Mononuclear cell (primary cell): ENCODE measurements at regions not wholly inside any gene's neighbourhood (a gene's known extent, or its start where the extent isn't known, plus 50 kb on each side); places are given as distances from the start of the nearest gene placed in this dataset.

Experiments
- H3K27me3 ChIP-seq: 2 replicates; pipeline ENCODE4 v1.6.0; 2011; ENCODE audit warnings: low read length, control low read depth; ENCODE audit not compliant: insufficient read depth
- H3K4me1 ChIP-seq: 2 replicates; pipeline ENCODE4 v1.5.1; 2011; ENCODE audit warnings: mild to moderate bottlenecking, low read length, control low read depth; ENCODE audit not compliant: insufficient read depth
- H3K4me3 ChIP-seq: 2 replicates; pipeline ENCODE4 v1.5.1; 2011; ENCODE audit warnings: mild to moderate bottlenecking, low read length, moderate library complexity
- H3K9me3 ChIP-seq: 2 replicates; pipeline ENCODE4 v1.5.1; 2011; ENCODE audit warnings: low read depth, mild to moderate bottlenecking, control low read depth, low read length

DNA sequence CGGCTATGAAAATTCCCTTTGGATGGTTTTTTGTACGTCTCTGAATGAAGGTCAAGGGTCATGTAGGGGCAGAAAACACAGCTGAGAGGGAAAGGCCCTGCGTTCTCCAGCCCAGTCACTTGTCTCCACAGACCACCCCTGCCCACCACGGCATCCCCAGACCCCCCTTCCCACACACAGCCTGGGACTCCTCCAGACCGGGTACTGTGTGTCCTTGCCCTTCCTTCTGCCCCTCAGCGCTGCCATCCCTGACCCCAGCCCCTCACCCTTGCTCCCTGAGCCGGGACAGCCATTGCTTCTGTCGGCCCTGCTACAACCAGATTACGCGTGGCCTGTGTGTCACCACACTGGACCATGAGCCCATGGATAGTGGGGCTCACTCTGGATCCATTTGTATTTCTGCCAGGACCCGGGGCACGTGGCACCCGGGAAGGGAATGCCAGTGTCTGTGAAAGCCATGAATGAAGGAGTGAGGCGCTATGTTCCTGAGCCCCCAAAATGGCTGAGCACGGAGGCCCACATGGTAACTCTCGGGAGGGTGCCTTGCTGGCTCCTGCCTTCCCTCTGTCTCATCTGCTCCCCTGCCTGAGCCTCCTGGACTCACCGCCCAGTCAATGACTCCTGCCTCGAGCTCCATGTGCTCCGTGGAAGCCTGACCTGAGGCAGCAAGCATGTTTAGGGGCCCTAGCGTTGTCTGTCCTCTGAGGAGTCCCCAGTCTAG, 139.1 kb upstream of the FOXF1 start:
- Histone ChIP-seq H3K4me3 (no peak overlapping the region), H3K27me3 (no peaks in the 10 kb centered on the region), H3K9me3 (no peaks in the 10 kb centered on the region), H3K4me1 (no peaks in the 10 kb centered on the region)

DNA sequence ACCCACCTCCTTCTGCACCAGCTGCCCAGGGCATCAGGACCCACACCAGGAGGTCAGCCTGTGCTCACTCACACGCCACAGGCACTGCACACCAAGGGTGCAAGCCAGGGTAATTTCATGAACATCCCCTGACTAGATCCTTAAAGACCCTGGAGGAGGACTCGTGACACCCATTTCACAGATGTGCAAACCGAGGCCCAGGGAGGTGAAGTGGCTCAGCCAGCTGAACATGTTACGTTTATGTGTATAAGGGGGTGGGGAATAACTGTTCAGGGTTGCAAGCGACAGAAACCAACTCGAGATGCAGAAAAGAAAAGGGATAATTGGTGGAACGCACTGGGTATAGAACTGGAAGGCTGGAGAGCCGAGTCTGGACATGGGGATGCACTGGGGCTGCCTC, 138.1 kb upstream of the FOXF1 start:
- no peaks in the 10 kb centered on the region for H3K9me3 ChIP-seq
- H3K27me3 ChIP-seq = no peaks in the 10 kb centered on the region
- no peak overlapping the region for H3K4me3 ChIP-seq
- no peaks in the 10 kb centered on the region for H3K4me1 ChIP-seq

DNA sequence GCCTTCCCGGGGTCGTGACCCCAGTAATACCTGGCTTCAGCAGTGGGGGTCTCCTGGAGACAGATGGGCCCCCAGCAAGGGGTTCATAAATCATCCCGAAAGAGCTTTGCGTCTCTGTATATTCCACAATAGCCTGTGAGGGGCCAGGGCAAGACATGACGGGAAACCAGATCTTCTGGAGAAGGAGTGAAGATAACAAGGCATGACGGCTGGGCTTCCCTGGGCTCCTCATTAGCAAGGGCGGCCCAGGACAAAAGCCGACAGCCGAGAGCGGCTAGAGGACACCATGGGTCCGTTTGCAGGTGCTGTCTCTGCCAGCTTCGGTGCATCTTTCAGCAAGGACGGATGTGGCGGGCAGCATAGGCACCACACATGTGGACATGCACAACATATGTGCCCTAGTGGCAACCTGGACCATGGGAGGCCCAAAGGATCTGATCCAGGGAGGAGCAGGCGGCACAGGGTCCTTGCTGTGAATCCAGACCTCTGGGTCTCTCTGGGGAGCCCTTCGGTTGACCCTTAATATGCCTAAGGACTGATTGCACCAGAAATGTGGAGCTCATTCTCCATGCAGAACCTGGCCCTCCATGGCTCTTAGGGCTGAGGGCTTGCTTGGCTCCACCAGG, 136.9 kb upstream of the FOXF1 start:
- Histone ChIP-seq H3K9me3 (no peaks in the 10 kb centered on the region), H3K27me3 (no peaks in the 10 kb centered on the region), H3K4me3 (no peak overlapping the region)

DNA sequence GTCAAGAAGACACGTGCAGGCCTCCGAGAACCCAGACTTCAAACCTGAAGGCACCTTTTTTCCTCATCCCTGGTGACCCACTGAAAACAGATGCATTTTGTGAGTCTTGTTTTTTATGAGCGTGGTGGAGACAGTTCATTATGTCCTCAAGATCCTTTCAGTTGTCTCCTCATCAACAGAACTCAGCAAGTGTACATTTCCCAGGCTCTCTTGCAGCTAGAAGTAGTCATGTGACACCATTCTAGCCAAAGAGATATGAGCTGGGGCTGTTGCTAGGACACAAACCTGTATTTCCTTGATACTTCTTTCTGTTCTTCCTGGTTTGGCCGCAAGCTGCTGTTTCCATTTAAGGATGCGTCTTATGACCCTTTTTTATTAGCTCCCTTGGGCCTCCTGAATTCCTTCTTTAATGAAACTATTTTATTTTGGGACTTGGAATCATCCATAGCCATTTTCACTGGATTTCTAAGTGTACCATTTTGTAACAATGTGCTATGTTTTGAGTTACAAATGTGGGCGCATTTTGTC, 135.7 kb upstream of the FOXF1 start:
- Histone ChIP-seq H3K9me3 (no peaks in the 10 kb centered on the region), H3K4me1 (no peaks in the 10 kb centered on the region), H3K4me3 (no peak overlapping the region), H3K27me3 (no peaks in the 10 kb centered on the region)

More for the DNA sequence above, 136.9 kb upstream of the FOXF1 start:
- no peaks in the 10 kb centered on the region for H3K4me1 ChIP-seq

DNA sequence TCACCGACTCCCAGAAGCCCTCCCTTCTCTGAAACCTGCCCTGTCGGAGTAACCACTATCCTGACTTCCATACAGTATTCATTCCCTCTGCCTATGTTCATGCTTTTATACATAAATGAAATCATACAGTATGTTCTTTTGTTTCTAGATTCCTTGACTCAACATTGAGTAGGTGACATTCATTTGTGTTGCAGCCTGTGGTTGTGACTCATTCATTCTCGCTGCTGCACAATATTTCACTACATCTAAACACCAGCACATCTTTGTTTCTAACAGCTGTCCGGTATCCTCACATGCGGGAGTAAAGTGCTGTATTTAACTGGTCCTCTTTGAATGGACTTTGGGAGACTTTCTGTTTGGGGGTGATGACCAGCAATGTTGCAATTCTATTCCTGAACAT, 135.0 kb upstream of the FOXF1 start:
- H3K4me1 ChIP-seq = no peaks in the 10 kb centered on the region
- no peaks in the 10 kb centered on the region for H3K27me3 ChIP-seq
- no peak overlapping the region for H3K4me3 ChIP-seq
- no peaks in the 10 kb centered on the region for H3K9me3 ChIP-seq

DNA sequence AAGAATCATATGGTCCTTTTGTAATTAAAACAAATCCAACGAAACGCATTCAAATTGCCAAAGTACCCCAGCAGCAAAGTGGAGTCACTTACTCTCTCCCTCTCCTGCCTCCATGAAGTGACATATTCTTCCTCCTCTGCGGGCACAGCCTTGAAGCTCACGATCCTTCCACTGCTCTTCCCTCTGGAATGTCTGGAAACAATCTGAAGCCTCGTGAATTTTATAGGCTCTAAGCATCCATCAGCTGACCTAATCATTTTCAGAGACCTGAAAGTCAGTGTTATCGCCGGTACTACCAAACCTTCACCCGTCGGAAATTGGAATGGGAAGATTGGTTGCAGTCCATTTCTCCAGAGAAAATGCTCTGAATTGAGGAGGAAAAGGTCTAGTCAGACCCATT, 134.5 kb upstream of the FOXF1 start:
- Histone ChIP-seq H3K4me1 (no peaks in the 10 kb centered on the region), H3K9me3 (no peaks in the 10 kb centered on the region), H3K27me3 (no peaks in the 10 kb centered on the region), H3K4me3 (no peak overlapping the region)

DNA sequence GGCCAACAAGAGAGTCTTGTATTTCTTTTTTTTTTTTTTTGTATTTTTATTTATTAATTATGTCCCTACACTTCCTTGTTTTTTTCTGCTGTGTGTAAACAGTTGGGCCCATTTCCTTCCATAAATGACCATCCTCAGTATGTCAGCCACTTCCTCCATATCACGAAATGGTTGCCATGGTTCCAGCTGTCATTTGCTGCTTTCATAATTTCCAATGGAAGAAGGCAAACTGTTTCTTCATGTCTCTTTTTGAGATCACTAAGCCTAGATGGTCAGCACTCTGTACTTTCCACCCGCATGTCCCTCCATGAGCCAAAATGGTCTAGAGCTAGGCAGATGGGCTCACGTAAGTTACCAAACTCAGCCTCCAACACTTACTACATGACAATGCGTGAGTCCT, 133.5 kb upstream of the FOXF1 start:
- Histone ChIP-seq H3K4me1 (no peaks in the 10 kb centered on the region), H3K9me3 (no peaks in the 10 kb centered on the region), H3K27me3 (no peaks in the 10 kb centered on the region), H3K4me3 (no peak overlapping the region)

DNA sequence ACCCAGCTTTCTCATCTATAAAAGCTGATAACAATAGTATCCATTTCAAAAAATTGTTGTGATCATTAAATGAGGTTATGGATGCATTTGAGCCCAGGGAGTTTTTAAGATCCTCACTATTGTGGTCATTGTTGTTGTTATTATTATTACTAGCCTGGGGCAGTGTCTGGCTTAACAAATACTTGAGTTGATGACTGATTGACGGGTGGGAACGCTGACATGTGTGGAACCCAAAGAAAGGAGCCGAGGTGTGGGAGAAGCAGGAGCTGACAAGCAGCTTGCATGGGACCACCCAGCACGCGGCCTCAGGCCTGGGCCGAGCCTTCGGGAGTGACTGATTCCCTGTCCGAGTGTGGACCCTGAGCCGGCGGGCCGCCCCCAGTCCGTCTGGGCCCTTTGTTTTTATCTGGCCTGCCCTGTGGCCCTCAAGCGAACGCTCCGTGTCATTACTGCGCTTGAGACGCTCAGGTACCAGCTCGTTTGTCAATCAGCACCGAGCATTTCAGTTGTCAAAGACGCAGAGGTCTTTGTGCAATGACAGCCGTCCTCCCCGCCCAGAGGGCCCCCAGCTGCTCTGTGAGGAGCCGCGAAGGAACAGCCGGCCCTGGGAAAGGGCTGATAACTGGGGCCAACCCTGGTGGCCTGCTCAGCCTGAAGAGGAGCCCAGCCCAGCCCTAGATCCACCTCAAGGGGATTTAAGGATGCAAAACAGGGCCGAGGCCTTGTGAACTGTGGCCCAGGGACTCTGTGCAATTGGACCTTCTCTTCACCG, 132.9 kb upstream of the FOXF1 start:
- Histone ChIP-seq H3K9me3 (no peaks in the 10 kb centered on the region), H3K4me1 (no peaks in the 10 kb centered on the region), H3K4me3 (no peak overlapping the region), H3K27me3 (no peaks in the 10 kb centered on the region)

DNA sequence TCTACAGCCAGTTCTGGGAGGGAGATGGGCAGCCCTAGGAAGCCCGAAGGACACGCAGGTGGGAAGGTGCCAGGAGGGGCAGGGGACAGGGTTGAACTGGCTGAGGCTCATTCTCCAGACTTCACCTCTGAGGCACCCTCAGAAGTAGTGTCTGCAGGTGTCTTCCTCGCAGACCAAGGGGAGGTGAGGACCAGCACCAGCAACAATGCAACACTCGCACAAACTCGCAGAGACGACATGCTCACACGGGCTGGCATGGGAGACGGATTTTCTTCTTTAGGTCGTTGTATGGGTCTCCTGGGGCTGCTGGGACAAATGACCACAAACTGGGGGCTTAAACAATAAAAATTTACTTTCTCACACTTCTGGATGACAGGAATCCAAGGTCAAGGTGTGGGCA, 132.2 kb upstream of the FOXF1 start:
- Histone ChIP-seq H3K27me3 (no peaks in the 10 kb centered on the region), H3K4me3 (no peak overlapping the region), H3K9me3 (no peaks in the 10 kb centered on the region), H3K4me1 (no peaks in the 10 kb centered on the region)

DNA sequence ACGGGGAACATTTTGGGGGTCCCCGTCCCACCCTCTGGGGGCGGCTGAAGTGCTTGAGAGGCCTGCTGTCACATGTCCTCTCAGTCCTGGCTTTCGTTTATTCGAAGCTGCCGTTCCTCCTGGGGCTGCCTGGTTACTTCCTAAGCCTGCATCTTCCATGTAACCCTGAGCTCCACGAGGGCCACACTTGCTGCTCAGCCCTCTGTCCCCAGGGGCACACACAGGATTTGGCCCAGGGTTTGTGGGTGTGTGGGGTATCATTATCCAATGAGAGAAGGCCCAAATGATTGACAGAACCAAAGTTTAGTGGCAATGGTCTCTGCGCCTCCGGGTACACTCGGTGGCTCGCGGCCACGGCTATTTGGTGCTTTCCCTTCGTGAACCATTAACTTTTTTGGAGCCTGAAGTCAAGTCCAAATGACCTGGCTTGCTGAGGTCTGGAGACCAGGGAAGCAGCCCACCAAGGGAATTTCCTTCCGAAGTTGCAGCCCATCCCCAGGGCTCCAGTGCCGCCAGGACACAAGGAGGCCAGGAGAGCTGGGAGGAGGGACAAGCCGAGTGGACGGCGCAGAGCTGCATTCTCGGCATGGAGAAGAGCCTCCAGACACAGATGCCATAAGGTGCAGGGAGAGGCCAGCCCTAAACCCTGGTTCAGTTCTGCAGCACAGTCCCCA, 131.4 kb upstream of the FOXF1 start:
- Histone ChIP-seq H3K4me1 (no peaks in the 10 kb centered on the region), H3K27me3 (no peaks in the 10 kb centered on the region), H3K4me3 (no peak overlapping the region), H3K9me3 (no peaks in the 10 kb centered on the region)

DNA sequence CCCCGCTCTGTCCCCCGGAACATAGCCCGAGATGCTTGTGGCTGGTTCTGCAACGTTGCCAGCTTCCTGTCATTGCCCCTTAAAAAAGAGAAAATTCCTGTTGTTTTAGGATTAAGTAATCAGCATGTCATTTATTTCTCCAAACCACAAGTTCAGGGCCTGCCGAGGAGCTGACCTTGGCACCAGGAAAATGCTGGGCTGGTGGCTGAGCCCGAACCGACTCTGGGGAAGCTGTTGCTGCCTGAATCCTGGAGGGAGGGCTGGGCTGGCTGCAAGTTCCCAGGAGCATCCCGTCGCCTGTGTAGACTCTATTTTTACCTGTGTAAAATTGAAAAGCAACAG, 130.9 kb upstream of the FOXF1 start:
- Histone ChIP-seq H3K27me3 (no peaks in the 10 kb centered on the region), H3K4me3 (no peak overlapping the region), H3K9me3 (no peaks in the 10 kb centered on the region), H3K4me1 (no peaks in the 10 kb centered on the region)

DNA sequence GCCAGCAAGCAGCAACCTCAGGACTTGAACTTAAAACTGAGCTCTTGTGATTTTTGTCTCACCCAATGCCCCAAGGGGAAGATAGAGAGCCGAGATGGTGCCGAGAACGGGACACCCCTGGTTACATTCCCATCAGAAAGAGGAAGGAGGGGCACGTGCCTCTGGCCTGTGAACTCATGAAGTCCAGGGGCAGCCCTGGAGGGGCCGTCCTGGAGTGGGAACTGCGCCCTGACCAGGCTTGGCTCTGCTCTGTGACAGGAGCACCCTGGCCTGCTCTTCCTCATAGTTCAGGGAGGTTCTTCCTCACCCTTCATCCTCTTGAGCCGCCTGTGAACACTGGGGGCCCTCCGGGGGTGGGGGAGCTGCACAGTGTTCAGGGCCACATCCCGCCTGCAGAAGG, 130.3 kb upstream of the FOXF1 start:
- Histone ChIP-seq H3K4me1 (no peaks in the 10 kb centered on the region), H3K9me3 (no peaks in the 10 kb centered on the region), H3K27me3 (no peaks in the 10 kb centered on the region), H3K4me3 (no peak overlapping the region)

DNA sequence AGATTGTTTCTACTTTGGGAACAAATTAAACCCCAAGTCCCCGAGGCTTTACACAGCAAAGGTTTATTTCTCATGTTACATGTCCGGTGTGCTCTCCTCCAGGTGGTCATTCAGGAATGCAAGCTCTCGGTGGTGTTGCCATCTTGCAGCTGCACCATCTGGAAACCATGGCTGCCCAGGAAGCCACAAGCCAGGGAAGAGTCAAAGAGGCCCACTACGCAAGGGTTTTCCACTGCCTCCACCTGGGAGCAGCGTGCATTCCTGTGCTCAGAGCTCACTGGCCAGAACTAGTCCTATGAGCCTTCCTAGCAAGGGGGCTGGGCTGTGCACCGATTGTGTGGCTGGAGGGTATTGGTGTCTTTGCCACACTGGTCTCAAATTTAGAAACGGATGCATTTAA, 128.8 kb upstream of the FOXF1 start:
- Histone ChIP-seq H3K27me3 (no peaks in the 10 kb centered on the region), H3K4me1 (no peaks in the 10 kb centered on the region), H3K4me3 (no peak overlapping the region), H3K9me3 (no peaks in the 10 kb centered on the region)

DNA sequence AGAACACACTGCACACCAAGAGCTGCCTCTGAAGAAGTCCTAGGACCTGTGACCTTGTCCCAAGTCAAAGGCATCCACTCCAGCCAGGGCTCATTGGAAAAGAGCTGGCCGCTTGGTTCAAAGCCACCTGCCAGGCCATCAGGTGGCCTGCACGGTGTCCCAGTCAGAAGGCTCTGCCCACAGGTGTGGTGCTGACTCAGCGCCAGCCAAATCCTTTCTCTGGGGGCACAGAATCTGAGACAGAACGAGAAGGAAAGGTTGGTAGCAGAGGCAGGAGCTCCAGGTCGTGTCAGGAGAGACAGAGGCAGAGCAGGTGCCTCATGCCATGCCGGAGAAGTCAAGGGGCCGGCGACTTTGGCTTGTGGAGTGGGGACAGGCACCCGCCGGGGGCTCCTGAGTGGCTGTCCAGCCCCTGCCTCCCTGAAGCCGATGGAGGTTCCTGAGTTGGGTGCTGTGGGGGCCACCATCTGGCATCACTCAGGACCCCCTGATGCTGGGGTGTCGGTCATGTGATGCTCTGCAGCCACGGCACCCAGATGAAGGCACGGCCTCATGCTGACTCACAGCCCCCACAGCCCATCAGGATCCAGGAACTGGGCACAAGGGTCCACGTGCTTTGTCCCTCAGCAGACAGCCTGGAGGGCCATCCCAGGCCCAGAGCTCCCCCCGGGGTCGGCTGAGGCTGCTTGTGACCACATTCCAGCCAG, 128.1 kb upstream of the FOXF1 start:
- Histone ChIP-seq H3K27me3 (no peaks in the 10 kb centered on the region), H3K9me3 (no peaks in the 10 kb centered on the region), H3K4me3 (no peak overlapping the region), H3K4me1 (no peaks in the 10 kb centered on the region)
